K562 (cell line): ENCODE measurements at regions not wholly inside any gene's neighbourhood (a gene's known extent, or its start where the extent isn't known, plus 50 kb on each side); places are given as distances from the start of the nearest gene placed in this dataset.

Experiments used
- ATAC-seq: fragments of 200-7000 bp; cut with Tn5 transposase; 3 replicates; pipeline ENCODE4 v1.9.1; 2020; ENCODE audit warnings: moderate library complexity
- BruUV-seq: library from RNA; stranded (reverse); fragments of 400-500 nt; replicated peaks from 2 replicates; lab custom pipeline; 2021; lab: Mats Ljungman, UMichigan
- CTCF ChIA-PET: fragments of 300-600 bp; formaldehyde crosslinking; extraction: SDS; loops from one replicate; lab custom pipeline; 2021; ENCODE audit warnings: low intra/inter-chr PET ratio; lab: Yijun Ruan, JAX
- POLR2A ChIA-PET: fragments of 300-600, 350-650 bp; sonication (Branson Sonifier 250); formaldehyde crosslinking; extraction: SDS; loops from one replicate; lab custom pipeline; 2021; ENCODE audit warnings: antibody characterized with exemption, inconsistent platforms; lab: Yijun Ruan, JAX
- DNase-seq, 4 experiments: peaks; one replicate each; pipeline versions ENCODE4 v3.0.0 to v3.0.0-alpha.2; 2011 to 2018; ENCODE audit warnings: low spot score in 3 of 4, mixed read lengths in 3 of 4; ENCODE audit errors: extremely low read depth in 1 of 4
- FAIRE-seq: peaks from 2 replicates; lab custom pipeline; 2011; peaks lifted over from hg19 to GRCh38; lab: Jason Lieb, UNC
- H2AFZ ChIP-seq: 2 replicates; pipeline ENCODE4 v1.6.0; 2011; ENCODE audit warnings: low read depth, low read length, control low read depth, inconsistent platforms
- H3K27ac ChIP-seq: fragments of 200-600 bp; 3 replicates; pipeline ENCODE4 v1.8.0; 2011; ENCODE audit warnings: low read depth, mild to moderate bottlenecking, control low read depth, inconsistent platforms, low read length, moderate library complexity, mixed read lengths; ENCODE audit errors: extremely low read depth
- H3K27me3 ChIP-seq, 2 experiments: fragments of 300-600 bp in 1 of 2; 2 replicates in 1 of 2; 3 replicates in 1 of 2; pipeline versions ENCODE4 v1.6.0 to v1.8.0; 2011; ENCODE audit warnings: inconsistent platforms in 2 of 2, low read length in 2 of 2, mild to moderate bottlenecking in 1 of 2, mixed read lengths in 1 of 2, moderate library complexity in 1 of 2; ENCODE audit not compliant: control insufficient read depth in 2 of 2, insufficient read depth in 2 of 2
- H3K36me3 ChIP-seq: fragments of 300-600 bp; 3 replicates; pipeline ENCODE4 v1.8.0; 2011; ENCODE audit warnings: mild to moderate bottlenecking, low read length, inconsistent platforms; ENCODE audit not compliant: control insufficient read depth, insufficient read depth
- H3K4me1 ChIP-seq, 2 experiments: fragments of 200-600 bp in 1 of 2; replicated peaks in 1 of 2; 2 replicates in 1 of 2; 3 replicates in 1 of 2; pipeline versions ENCODE4 v1.5.1 to v1.8.0; 2011; ENCODE audit warnings: inconsistent platforms in 2 of 2, low read length in 2 of 2, mild to moderate bottlenecking in 1 of 2, mixed read lengths in 1 of 2, moderate library complexity in 1 of 2; ENCODE audit not compliant: control insufficient read depth in 2 of 2, insufficient read depth in 2 of 2
- H3K4me2 ChIP-seq: 2 replicates; pipeline ENCODE4 v1.6.1; 2011; ENCODE audit warnings: low read length, control low read depth, inconsistent platforms, mixed read lengths; ENCODE audit not compliant: insufficient read depth
- H3K4me3 ChIP-seq: fragments of 200-600 bp; sonication (generic), shearing (Covaris generic); 2 replicates; pipeline ENCODE4 v1.5.1; 2016; ENCODE audit warnings: control low read depth, inconsistent platforms
- H3K79me2 ChIP-seq: fragments of 200-600 bp; 3 replicates; pipeline ENCODE4 v1.8.0; 2011; ENCODE audit warnings: low read length, inconsistent platforms; ENCODE audit not compliant: control insufficient read depth, insufficient read depth
- H3K9ac ChIP-seq, 2 experiments: 2 replicates each; pipeline versions ENCODE4 v1.6.0 to v1.6.1; 2011; ENCODE audit warnings: low read depth in 2 of 2, low read length in 2 of 2, control low read depth in 1 of 2, inconsistent platforms in 1 of 2, mild to moderate bottlenecking in 1 of 2, mixed read lengths in 1 of 2; ENCODE audit not compliant: insufficient read depth in 1 of 2
- H3K9me1 ChIP-seq: one replicate; pipeline ENCODE4 v1.6.0; 2011; ENCODE audit warnings: inconsistent platforms, mild to moderate bottlenecking, low read length, moderate library complexity; ENCODE audit not compliant: control insufficient read depth, insufficient read depth
- H3K9me3 ChIP-seq: replicated peaks from 2 replicates; pipeline ENCODE4 v1.5.1; 2011; ENCODE audit warnings: low read depth, low read length, inconsistent platforms; ENCODE audit not compliant: control insufficient read depth, insufficient read depth
- H4K20me1 ChIP-seq: replicated peaks from 2 replicates; pipeline ENCODE4 v1.6.1; 2011; ENCODE audit warnings: low read length, inconsistent platforms, mixed read lengths; ENCODE audit not compliant: control insufficient read depth, insufficient read depth
- BHLHE40 ChIP-seq: IDR thresholded peaks from 2 replicates; pipeline ENCODE4 v1.6.1; 2011; ENCODE audit warnings: low read length, improper control_type of control experiment
- BRCA1 ChIP-seq, 2 experiments: fragments of 450-650 bp in 1 of 2; sonication (generic) in 1 of 2; formaldehyde crosslinking in 1 of 2; IDR thresholded peaks; 2 replicates each; pipeline versions ENCODE4 v1.5.0 to v1.6.1; 2017 to 2020; ENCODE audit warnings: mild to moderate bottlenecking in 1 of 2, missing genetic modification reagents in 1 of 2
- C11orf30 ChIP-seq: fragments of 450-650 bp; IDR thresholded peaks from 2 replicates; pipeline ENCODE4 v1.6.1; 2016; ENCODE audit warnings: low read depth, mild to moderate bottlenecking
- CTBP1 ChIP-seq: fragments of 450-650 bp; IDR thresholded peaks from 2 replicates; pipeline ENCODE4 v1.6.1; 2016; ENCODE audit warnings: borderline replicate concordance
- DDX20 ChIP-seq: fragments of 450-650 bp; IDR thresholded peaks from 2 replicates; pipeline ENCODE4 v1.6.1; 2016; ENCODE audit warnings: missing genetic modification characterization, low read depth, mild to moderate bottlenecking, missing compliant biosample characterization, moderate library complexity
- DMBX1 ChIP-seq: fragments of 250-450 bp; sonication (Bioruptor Pico); IDR thresholded peaks from 2 replicates; pipeline ENCODE4 v1.8.0; 2022; ENCODE audit warnings: inconsistent platforms, mild to moderate bottlenecking, moderate library complexity, borderline replicate concordance
- FOXK2 ChIP-seq, 2 experiments: fragments of 450-650 bp; IDR thresholded peaks in 1 of 2; conservative IDR thresholded peaks in 1 of 2; 2 replicates each; pipeline ENCODE4 v1.6.1; 2016; ENCODE audit warnings: low read depth in 2 of 2, mild to moderate bottlenecking in 1 of 2
- HDAC2 ChIP-seq: fragments of 450-650 bp; IDR thresholded peaks from 2 replicates; pipeline ENCODE4 v1.6.1; 2016; ENCODE audit warnings: mild to moderate bottlenecking
- HDGF ChIP-seq: fragments of 450-650 bp; IDR thresholded peaks from 2 replicates; pipeline ENCODE4 v1.6.1; 2016
- JUND ChIP-seq, 2 experiments: IDR thresholded peaks; 2 replicates in 1 of 2; 3 replicates in 1 of 2; pipeline ENCODE4 v1.6.1; 2011; ENCODE audit warnings: borderline replicate concordance in 2 of 2, low read depth in 2 of 2, low read length in 2 of 2, improper control_type of control experiment in 1 of 2, missing biosample characterization in 1 of 2, missing genetic modification characterization in 1 of 2, missing genetic modification reagents in 1 of 2
- L3MBTL2 ChIP-seq: fragments of 450-650 bp; IDR thresholded peaks from 2 replicates; pipeline ENCODE4 v1.6.1; 2016; ENCODE audit warnings: mild to moderate bottlenecking, moderate library complexity
- LCOR ChIP-seq: sonication (generic); formaldehyde crosslinking; IDR thresholded peaks from 2 replicates; pipeline ENCODE4 v1.8.0; 2022; ENCODE audit warnings: mild to moderate bottlenecking, missing genetic modification reagents
- MTA3 ChIP-seq: fragments of 450-650 bp; formaldehyde crosslinking; IDR thresholded peaks from 2 replicates; pipeline ENCODE4 v1.6.1; 2017; ENCODE audit warnings: mild to moderate bottlenecking, borderline replicate concordance
- NCOA1 ChIP-seq: fragments of 450-650 bp; IDR thresholded peaks from 2 replicates; pipeline ENCODE4 v1.6.1; 2016; ENCODE audit warnings: low read depth
- NR2C1 ChIP-seq, 2 experiments: fragments of 450-650 bp; IDR thresholded peaks; 2 replicates each; pipeline ENCODE4 v1.6.1; 2017; ENCODE audit warnings: mild to moderate bottlenecking in 2 of 2, antibody characterized with exemption in 1 of 2, inconsistent platforms in 1 of 2, missing compliant biosample characterization in 1 of 2, missing genetic modification characterization in 1 of 2
- RCOR1 ChIP-seq, 2 experiments: IDR thresholded peaks; 2 replicates each; pipeline ENCODE4 v1.6.1; 2012; ENCODE audit warnings: low read depth in 2 of 2, low read length in 2 of 2, borderline replicate concordance in 1 of 2, improper control_type of control experiment in 1 of 2
- TCF7 ChIP-seq: sonication (generic); IDR thresholded peaks from 2 replicates; pipeline ENCODE4 v1.6.1; 2016; ENCODE audit warnings: antibody characterized with exemption, borderline replicate concordance
- ZNF408 ChIP-seq: fragments of 250-450 bp; sonication (Bioruptor Pico); IDR thresholded peaks from 2 replicates; pipeline ENCODE4 v1.4.0; 2020; ENCODE audit warnings: low read depth, mild to moderate bottlenecking, moderate library complexity
- WGBS: fragments of 100-300 bp; shearing (Covaris generic); methylation state at CpG from one replicate; pipeline ENCODE4 v1.1.6; 2016; ENCODE audit warnings: low coverage, mixed read lengths; ENCODE audit not compliant: insufficient coverage; ENCODE audit errors: missing lambda C conversion rate; 5-methylcytosine and 5-hydroxymethylcytosine counted together
- in situ Hi-C: fragments of 300-500 bp; cut with MboI; formaldehyde crosslinking; loops from 4 replicates; pipeline ENCODE4 v1.15.0; 2018; ENCODE audit warnings: inconsistent platforms, mixed read lengths
- intact Hi-C: fragments of 100-400 bp; cut with micrococcal nuclease; formaldehyde crosslinking; loops from 2 replicates; pipeline ENCODE4 v1.14.2; 2022
- TF ChIP-seq, protein P1 (sequence below): fragments of 450-650 bp; formaldehyde crosslinking; IDR thresholded peaks from 2 replicates; pipeline ENCODE4 v1.4.0; 2022; ENCODE audit warnings: mild to moderate bottlenecking, moderate library complexity
- TF ChIP-seq, protein P2 (sequence below): fragments of 450-650 bp; IDR thresholded peaks from 2 replicates; pipeline ENCODE4 v1.6.1; 2016
- TF ChIP-seq, protein P3 (sequence below): sonication (generic); formaldehyde crosslinking; IDR thresholded peaks from 2 replicates; pipeline ENCODE4 v1.8.0; 2022; ENCODE audit warnings: mild to moderate bottlenecking, missing genetic modification reagents

DNA sequence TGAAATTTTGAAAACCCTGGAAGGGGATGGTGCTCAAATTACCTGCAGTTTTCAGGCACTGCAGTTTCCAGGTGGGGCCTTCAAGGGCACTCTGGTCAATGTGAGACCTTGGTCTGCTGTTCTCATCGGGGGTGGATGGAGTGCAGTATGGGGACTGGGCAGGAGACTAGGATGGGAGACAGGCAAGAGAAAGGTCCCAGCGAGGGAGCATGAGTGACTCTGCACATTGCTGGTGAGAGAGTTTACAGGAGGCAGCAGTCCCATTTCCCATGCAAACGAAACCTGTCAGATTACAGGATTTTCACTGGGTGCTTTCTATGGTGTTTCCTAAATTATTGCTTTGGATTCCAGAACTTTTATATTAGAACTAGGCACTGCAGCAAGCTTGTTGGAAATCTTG is 73.5 kb upstream of the DTNBP1 start:
- Histone ChIP-seq H4K20me1 (no peaks in the 10 kb centered on the region), H3K27ac (peak overlapping the region; percentile 61; the same call in 2 of the 3 replicates), H3K27me3 (no peaks in the 10 kb centered on the region), H3K36me3 (no peaks in the 10 kb centered on the region), H3K9me1 (no peaks in the 10 kb centered on the region), H3K4me1 (peaks cover 9 to 51% of the 10 kb centered on the region in 2 experiments; a peak in 4 of 5 replicates), H3K4me2 (peak overlapping the region; percentile 15), H3K9me3 (no peaks in the 10 kb centered on the region), H3K4me3 (no peak overlapping the region), H3K9ac (peak overlapping the region; percentile 15 to 29; a peak in 2 of 4 replicates), H3K79me2 (no peaks in the 10 kb centered on the region), H2AFZ (peak overlapping the region; percentile 64)
- intact Hi-C loops, result no loop called here
- in situ Hi-C loops, result no loop called here
- peak; percentile 87 for ATAC-seq
- peak; percentile 27 to 69 (median 43) for DNase-seq
- peak; percentile 81 for FAIRE-seq
- ChIA-PET POLR2A (interaction anchor here (0.6 to 1.4 kb wide), 5 partner anchors 17 to 530 kb away, joined by 3 to 5 read pairs (median 3); no protein-coding TSS in a partner anchor), CTCF (no interaction called here)
- 5% methylated on average over 3 of the region's 3 CpGs for WGBS
- BruUV-seq, result no TSS peak
- TF ChIP-seq FOXK2 (conservative IDR thresholded peaks at IDR 0.05 in 1 of 2, IDR thresholded peaks at IDR 0.05 in 1 of 2; ENCODE audit: low read depth in 2 of 2) (no peak), NCOA1 (no peak), HDGF (0 out of 2 replicates have a peak, but pooled peaks have one; percentile 63), RCOR1 (IDR thresholded peaks at IDR 0.05; ENCODE audit: borderline replicate concordance in 1 of 2, low read depth in 2 of 2, low read length in 2 of 2) (0 out of 4 replicates have a peak, but pooled peaks of 1 of the 2 experiments have one; percentile 43), L3MBTL2 (peak; percentile 22; the same call in 1 of the 2 replicates), NR2C1 (IDR thresholded peaks at IDR 0.05) (no peak), NR2C1 (tag; IDR thresholded peaks at IDR 0.05) (0 out of 2 replicates have a peak, but pooled peaks have one; percentile 6), LCOR (no peak), BRCA1 (IDR thresholded peaks at IDR 0.05) (no peak), BRCA1 (CRISPR knock-in tag; IDR thresholded peaks at IDR 0.05) (no peak), C11orf30 (peak; percentile 87), DMBX1 (CRISPR knock-in tag) (0 out of 2 replicates have a peak, but pooled peaks have one; percentile 15), TCF7 (no peak), DDX20 (tag) (no peak), MTA3 (no peak), HDAC2 (peak; percentile 17; the same call in 1 of the 2 replicates), JUND (IDR thresholded peaks at IDR 0.05; ENCODE audit: borderline replicate concordance, low read depth, low read length) (peak; percentile 22; the same call in 1 of the 2 replicates), JUND (tag; IDR thresholded peaks at IDR 0.05; ENCODE audit: borderline replicate concordance, low read depth, low read length) (no peak; the same call in 2 of the 3 replicates), ZNF408 (no peak), BHLHE40 (peak; percentile 28; the same call in 1 of the 2 replicates), CTBP1 (no peak)
- TF ChIP-seq, protein P1, sequence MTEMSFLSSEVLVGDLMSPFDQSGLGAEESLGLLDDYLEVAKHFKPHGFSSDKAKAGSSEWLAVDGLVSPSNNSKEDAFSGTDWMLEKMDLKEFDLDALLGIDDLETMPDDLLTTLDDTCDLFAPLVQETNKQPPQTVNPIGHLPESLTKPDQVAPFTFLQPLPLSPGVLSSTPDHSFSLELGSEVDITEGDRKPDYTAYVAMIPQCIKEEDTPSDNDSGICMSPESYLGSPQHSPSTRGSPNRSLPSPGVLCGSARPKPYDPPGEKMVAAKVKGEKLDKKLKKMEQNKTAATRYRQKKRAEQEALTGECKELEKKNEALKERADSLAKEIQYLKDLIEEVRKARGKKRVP (CRISPR knock-in tag), result 0 out of 2 replicates have a peak, but pooled peaks have one; percentile 12
- TF ChIP-seq, protein P2, sequence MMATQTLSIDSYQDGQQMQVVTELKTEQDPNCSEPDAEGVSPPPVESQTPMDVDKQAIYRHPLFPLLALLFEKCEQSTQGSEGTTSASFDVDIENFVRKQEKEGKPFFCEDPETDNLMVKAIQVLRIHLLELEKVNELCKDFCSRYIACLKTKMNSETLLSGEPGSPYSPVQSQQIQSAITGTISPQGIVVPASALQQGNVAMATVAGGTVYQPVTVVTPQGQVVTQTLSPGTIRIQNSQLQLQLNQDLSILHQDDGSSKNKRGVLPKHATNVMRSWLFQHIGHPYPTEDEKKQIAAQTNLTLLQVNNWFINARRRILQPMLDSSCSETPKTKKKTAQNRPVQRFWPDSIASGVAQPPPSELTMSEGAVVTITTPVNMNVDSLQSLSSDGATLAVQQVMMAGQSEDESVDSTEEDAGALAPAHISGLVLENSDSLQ, result peak; percentile 25; the same call in 1 of the 2 replicates
- TF ChIP-seq, protein P3, sequence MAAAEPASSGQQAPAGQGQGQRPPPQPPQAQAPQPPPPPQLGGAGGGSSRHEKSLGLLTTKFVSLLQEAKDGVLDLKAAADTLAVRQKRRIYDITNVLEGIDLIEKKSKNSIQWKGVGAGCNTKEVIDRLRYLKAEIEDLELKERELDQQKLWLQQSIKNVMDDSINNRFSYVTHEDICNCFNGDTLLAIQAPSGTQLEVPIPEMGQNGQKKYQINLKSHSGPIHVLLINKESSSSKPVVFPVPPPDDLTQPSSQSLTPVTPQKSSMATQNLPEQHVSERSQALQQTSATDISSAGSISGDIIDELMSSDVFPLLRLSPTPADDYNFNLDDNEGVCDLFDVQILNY (CRISPR knock-in tag), result no peak
